Suprapubic skin (tissue), 3 donors: ENCODE measurements at regions not wholly inside any gene's neighbourhood (a gene's known extent, or its start where the extent isn't known, plus 50 kb on each side); places are given as distances from the start of the nearest gene placed in this dataset.

Experiments used
- CTCF ChIP-seq, 2 donors: fragments of 200-600 bp in 1 of 2; fragments of 450-650 bp in 1 of 2; sonication (generic) in 1 of 2; IDR thresholded peaks; one replicate each; pipeline ENCODE4 v1.5.1; 2016 to 2019; ENCODE audit warnings: antibody characterized with exemption in 2 of 2, mild to moderate bottlenecking in 1 of 2, moderate library complexity in 1 of 2
- POLR2AphosphoS5 ChIP-seq, 3 donors: sonication (generic); formaldehyde crosslinking; IDR thresholded peaks; one replicate each; pipeline ENCODE4 v1.6.1; 2017; ENCODE audit warnings: antibody characterized with exemption in 3 of 3

- TF ChIP-seq CTCF (IDR thresholded peaks at IDR 0.05) (no peak), POLR2AphosphoS5 (IDR thresholded peaks at IDR 0.05) (no peak)
Observed at GRCh38 chr5:17356551-17356950, 139.1 kb downstream of the BASP1 start.
